Breast epithelium (tissue), 4 donors: ENCODE measurements at regions not wholly inside any gene's neighbourhood (a gene's known extent, or its start where the extent isn't known, plus 50 kb on each side); places are given as distances from the start of the nearest gene placed in this dataset.

Source experiments
- DNase-seq, 2 donors: peaks; one replicate each; pipeline ENCODE4 v3.0.0-alpha.2; 2019; ENCODE audit warnings: low spot score in 2 of 2
- H3K27ac ChIP-seq, 2 donors: fragments of 200-600 bp; sonication (generic) in 1 of 2; one replicate each; pipeline ENCODE4 v1.5.1; 2016 to 2019; ENCODE audit warnings: mild to moderate bottlenecking in 1 of 2
- H3K27me3 ChIP-seq, 2 donors: fragments of 200-600 bp; sonication (generic) in 1 of 2; one replicate each; pipeline versions ENCODE4 v1.5.1 to v1.6.0; 2017 to 2019; ENCODE audit warnings: control low read depth in 1 of 2, mild to moderate bottlenecking in 1 of 2
- H3K36me3 ChIP-seq: fragments of 200-600 bp; one replicate; pipeline ENCODE4 v1.5.1; 2019
- H3K4me1 ChIP-seq, 2 donors: fragments of 200-600 bp; sonication (generic); one replicate each; pipeline ENCODE4 v1.5.1; 2016 to 2019; ENCODE audit warnings: control low read depth in 1 of 2
- H3K4me3 ChIP-seq, 3 donors: fragments of 200-600 bp; sonication (generic); 1 replicate in 2 of 3; 2 replicates in 1 of 3; pipeline ENCODE4 v1.5.1; 2016 to 2019; ENCODE audit warnings: mild to moderate bottlenecking in 3 of 3, moderate library complexity in 2 of 3
- H3K9me3 ChIP-seq, 2 donors: fragments of 200-600 bp; sonication (generic) in 1 of 2; one replicate each; pipeline ENCODE4 v1.5.1; 2016 to 2019; ENCODE audit warnings: control low read depth in 1 of 2
- POLR2A ChIP-seq: fragments of 450-650 bp; IDR thresholded peaks from one replicate; pipeline ENCODE4 v1.6.1; 2016; ENCODE audit warnings: antibody characterized with exemption, mild to moderate bottlenecking, moderate library complexity
- POLR2AphosphoS5 ChIP-seq, 3 donors: sonication (generic); formaldehyde crosslinking; IDR thresholded peaks; one replicate each; pipeline ENCODE4 v1.6.1; 2017; ENCODE audit warnings: antibody characterized with exemption in 3 of 3
- intact Hi-C: fragments of 100-400 bp; cut with DNase I; formaldehyde crosslinking; loops from one replicate; pipeline ENCODE4 v1.15.1; 2023; ENCODE audit warnings: low total_unique reads
- TF ChIP-seq, protein P1 (sequence below), 3 donors: fragments of 450-650 bp; IDR thresholded peaks; one replicate each; pipeline ENCODE4 v1.5.1; 2016 to 2017; ENCODE audit warnings: antibody characterized with exemption in 3 of 3, mild to moderate bottlenecking in 3 of 3, moderate library complexity in 3 of 3

GRCh38 chr7:47704936-47705335 lies 123.0 kb upstream of the TNS3 start:
- H3K4me3 ChIP-seq = no peak overlapping the region
- no peak overlapping the region for H3K27ac ChIP-seq
- no peaks in the 10 kb centered on the region for H3K4me1 ChIP-seq
- no peaks in the 10 kb centered on the region for H3K9me3 ChIP-seq
- TF ChIP-seq POLR2AphosphoS5 (IDR thresholded peaks at IDR 0.05) (no peak), POLR2A (no peak)
- TF ChIP-seq, protein P1, sequence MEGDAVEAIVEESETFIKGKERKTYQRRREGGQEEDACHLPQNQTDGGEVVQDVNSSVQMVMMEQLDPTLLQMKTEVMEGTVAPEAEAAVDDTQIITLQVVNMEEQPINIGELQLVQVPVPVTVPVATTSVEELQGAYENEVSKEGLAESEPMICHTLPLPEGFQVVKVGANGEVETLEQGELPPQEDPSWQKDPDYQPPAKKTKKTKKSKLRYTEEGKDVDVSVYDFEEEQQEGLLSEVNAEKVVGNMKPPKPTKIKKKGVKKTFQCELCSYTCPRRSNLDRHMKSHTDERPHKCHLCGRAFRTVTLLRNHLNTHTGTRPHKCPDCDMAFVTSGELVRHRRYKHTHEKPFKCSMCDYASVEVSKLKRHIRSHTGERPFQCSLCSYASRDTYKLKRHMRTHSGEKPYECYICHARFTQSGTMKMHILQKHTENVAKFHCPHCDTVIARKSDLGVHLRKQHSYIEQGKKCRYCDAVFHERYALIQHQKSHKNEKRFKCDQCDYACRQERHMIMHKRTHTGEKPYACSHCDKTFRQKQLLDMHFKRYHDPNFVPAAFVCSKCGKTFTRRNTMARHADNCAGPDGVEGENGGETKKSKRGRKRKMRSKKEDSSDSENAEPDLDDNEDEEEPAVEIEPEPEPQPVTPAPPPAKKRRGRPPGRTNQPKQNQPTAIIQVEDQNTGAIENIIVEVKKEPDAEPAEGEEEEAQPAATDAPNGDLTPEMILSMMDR (IDR thresholded peaks at IDR 0.05) = no peak
- intact Hi-C loops = no loop called here
- H3K27me3 ChIP-seq = no peaks in the 10 kb centered on the region
- no peak for DNase-seq
- H3K36me3 ChIP-seq = no peaks in the 10 kb centered on the region

- no peaks in the 10 kb centered on the region for H3K27me3 ChIP-seq
- intact Hi-C loops = no loop called here
- H3K4me3 ChIP-seq = no peak overlapping the region
- no peaks in the 10 kb centered on the region for H3K4me1 ChIP-seq
- H3K9me3 ChIP-seq = no peaks in the 10 kb centered on the region
- no peak overlapping the region for H3K27ac ChIP-seq
- TF ChIP-seq POLR2A = no peak
- TF ChIP-seq, protein P1 (IDR thresholded peaks at IDR 0.05) = no peak
- no peaks in the 10 kb centered on the region for H3K36me3 ChIP-seq
- no peak for DNase-seq
Observed at GRCh38 chr7:47702080-47702479, 120.2 kb upstream of the TNS3 start.

GRCh38 chr7:47698386-47698785 lies 116.5 kb upstream of the TNS3 start:
- no peak overlapping the region for H3K4me3 ChIP-seq
- TF ChIP-seq, protein P1 (IDR thresholded peaks at IDR 0.05) = no peak
- TF ChIP-seq POLR2AphosphoS5 (IDR thresholded peaks at IDR 0.05) (no peak), POLR2A (no peak)
- DNase-seq = no peak
- H3K27me3 ChIP-seq = no peaks in the 10 kb centered on the region
- intact Hi-C loops = no loop called here
- H3K27ac ChIP-seq = no peak overlapping the region
- H3K9me3 ChIP-seq = no peaks in the 10 kb centered on the region
- H3K36me3 ChIP-seq = no peaks in the 10 kb centered on the region
- no peaks in the 10 kb centered on the region for H3K4me1 ChIP-seq

- H3K27me3 ChIP-seq = no peaks in the 10 kb centered on the region
- no peak overlapping the region for H3K4me3 ChIP-seq
- TF ChIP-seq POLR2A (no peak), POLR2AphosphoS5 (IDR thresholded peaks at IDR 0.05) (no peak)
- TF ChIP-seq, protein P1 (IDR thresholded peaks at IDR 0.05) = no peak
- H3K4me1 ChIP-seq = no peaks in the 10 kb centered on the region
- H3K9me3 ChIP-seq = no peaks in the 10 kb centered on the region
- no peak for DNase-seq
- no peaks in the 10 kb centered on the region for H3K36me3 ChIP-seq
- no peak overlapping the region for H3K27ac ChIP-seq
- intact Hi-C loops = no loop called here
Observed at GRCh38 chr7:47697543-47697942, 115.6 kb upstream of the TNS3 start.

- DNase-seq = no peak
- Histone ChIP-seq H3K9me3 (no peaks in the 10 kb centered on the region), H3K36me3 (no peaks in the 10 kb centered on the region), H3K27me3 (no peaks in the 10 kb centered on the region), H3K4me1 (no peaks in the 10 kb centered on the region), H3K4me3 (no peak overlapping the region), H3K27ac (no peak overlapping the region)
- intact Hi-C loops = no loop called here
- TF ChIP-seq POLR2AphosphoS5 (IDR thresholded peaks at IDR 0.05) (no peak), POLR2A (no peak)
Observed at GRCh38 chr7:47696152-47696710, 114.3 kb upstream of the TNS3 start.

- no peak for DNase-seq
- H3K4me3 ChIP-seq = no peak overlapping the region
- no peaks in the 10 kb centered on the region for H3K4me1 ChIP-seq
- H3K27ac ChIP-seq = no peak overlapping the region
- H3K36me3 ChIP-seq = no peaks in the 10 kb centered on the region
- H3K9me3 ChIP-seq = no peaks in the 10 kb centered on the region
- intact Hi-C loops = no loop called here
- no peaks in the 10 kb centered on the region for H3K27me3 ChIP-seq
- TF ChIP-seq POLR2AphosphoS5 (IDR thresholded peaks at IDR 0.05) (no peak), POLR2A (no peak)
- TF ChIP-seq, protein P1 (IDR thresholded peaks at IDR 0.05) = no peak
Observed at GRCh38 chr7:47693216-47693615, 111.3 kb upstream of the TNS3 start.
